Osteoblast (primary cell): ENCODE measurements at regions not wholly inside any gene's neighbourhood (a gene's known extent, or its start where the extent isn't known, plus 50 kb on each side); places are given as distances from the start of the nearest gene placed in this dataset.
A peak's percentile ranks its signal among the peaks of the same experiment; 100 is the strongest.

ENCODE experiments used
- DNase-seq: peaks from one replicate; pipeline ENCODE4 v3.0.0; 2011; ENCODE audit warnings: low spot score, mixed read lengths; ENCODE audit not compliant: insufficient read length; ENCODE audit errors: missing footprints
- H2AFZ ChIP-seq: 2 replicates; pipeline ENCODE4 v1.6.0; 2011; ENCODE audit warnings: mild to moderate bottlenecking, low read length
- H3K27ac ChIP-seq: 2 replicates; pipeline ENCODE4 v1.5.1; 2011; ENCODE audit warnings: mild to moderate bottlenecking, low read depth, low read length, moderate library complexity
- H3K27me3 ChIP-seq: 2 replicates; pipeline ENCODE4 v1.6.0; 2012; ENCODE audit warnings: mild to moderate bottlenecking, control low read depth, inconsistent platforms, low read length, moderate library complexity; ENCODE audit not compliant: insufficient read depth
- H3K36me3 ChIP-seq: 2 replicates; pipeline ENCODE4 v1.5.1; 2011; ENCODE audit warnings: mild to moderate bottlenecking, low read length, control low read depth, moderate library complexity; ENCODE audit not compliant: insufficient read depth
- H3K4me1 ChIP-seq: 2 replicates; pipeline ENCODE4 v1.5.1; 2011; ENCODE audit warnings: mild to moderate bottlenecking, low read length, control low read depth, moderate library complexity; ENCODE audit not compliant: insufficient read depth
- H3K4me2 ChIP-seq: 2 replicates; pipeline ENCODE4 v1.6.0; 2011; ENCODE audit warnings: mild to moderate bottlenecking, low read length; ENCODE audit not compliant: insufficient read depth
- H3K4me3 ChIP-seq: fragments of 200-600 bp; sonication (generic); 3 replicates; pipeline ENCODE4 v1.5.1; 2012; ENCODE audit warnings: mild to moderate bottlenecking, low read length, inconsistent platforms; ENCODE audit not compliant: insufficient read depth
- H3K79me2 ChIP-seq: 2 replicates; pipeline ENCODE4 v1.6.0; 2012; ENCODE audit warnings: mild to moderate bottlenecking, low read length, control low read depth, inconsistent platforms; ENCODE audit not compliant: insufficient read depth
- H3K9me3 ChIP-seq: 2 replicates; pipeline ENCODE4 v1.5.1; 2011; ENCODE audit warnings: low read depth, low read length, control low read depth
- H4K20me1 ChIP-seq: 2 replicates; pipeline ENCODE4 v1.6.0; 2012; ENCODE audit warnings: mild to moderate bottlenecking, low read length, control low read depth; ENCODE audit not compliant: insufficient read depth
- TF ChIP-seq, protein P1 (sequence below): IDR thresholded peaks from 2 replicates; pipeline ENCODE4 v1.5.1; 2011; ENCODE audit warnings: mild to moderate bottlenecking, low read depth, low read length, moderate library complexity; ENCODE audit errors: extremely low read depth

DNA sequence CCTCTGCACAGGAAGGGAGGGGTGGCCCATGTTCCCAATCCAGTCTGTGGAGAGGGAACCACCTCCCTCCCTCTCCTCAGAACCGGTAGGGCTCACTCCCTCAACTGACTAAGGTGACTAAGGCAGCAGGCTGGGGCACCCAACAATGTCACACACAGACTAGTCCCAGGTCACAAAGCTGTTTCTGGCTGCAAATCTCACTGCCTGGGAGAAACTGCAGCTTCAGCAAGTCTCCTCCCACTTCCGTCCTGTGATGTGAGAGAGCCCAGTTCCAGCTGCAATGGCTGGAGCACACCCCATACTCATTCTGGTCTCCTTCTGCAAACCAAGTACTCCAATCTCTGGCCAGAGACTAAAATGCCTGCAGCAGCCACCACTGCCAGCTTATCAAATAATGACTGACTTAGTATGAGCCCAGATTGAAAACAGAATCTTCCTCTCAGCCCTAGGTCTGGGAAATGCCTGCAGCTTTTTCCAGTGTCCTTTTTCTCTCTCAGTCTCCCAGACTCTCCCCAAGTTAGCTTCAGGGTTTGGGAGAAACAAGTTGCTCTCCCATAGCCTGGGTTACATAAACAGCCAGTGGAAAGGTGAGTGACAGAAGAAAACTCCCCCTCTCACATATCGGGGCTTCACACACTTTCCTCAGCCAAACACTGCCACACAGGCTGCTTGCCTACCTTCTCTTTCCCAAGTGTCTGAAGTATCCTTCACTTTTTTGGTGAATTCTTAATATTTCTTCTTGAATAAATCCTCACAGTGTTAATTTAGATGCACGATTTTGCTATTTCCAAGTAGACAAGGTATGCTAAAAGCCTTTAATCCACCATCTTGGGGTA is 247.4 kb upstream of the RASA1 start:
- Histone ChIP-seq H3K9me3 (no peaks in the 10 kb centered on the region), H3K4me2 (peak overlapping the region; percentile 80), H3K27ac (no peak overlapping the region), H4K20me1 (no peaks in the 10 kb centered on the region), H3K36me3 (no peaks in the 10 kb centered on the region), H3K4me3 (peak overlapping the region; percentile 53), H3K4me1 (peaks cover 11% of the 10 kb centered on the region), H3K79me2 (no peaks in the 10 kb centered on the region), H2AFZ (peak overlapping the region; percentile 93), H3K27me3 (no peaks in the 10 kb centered on the region)
- TF ChIP-seq, protein P1, sequence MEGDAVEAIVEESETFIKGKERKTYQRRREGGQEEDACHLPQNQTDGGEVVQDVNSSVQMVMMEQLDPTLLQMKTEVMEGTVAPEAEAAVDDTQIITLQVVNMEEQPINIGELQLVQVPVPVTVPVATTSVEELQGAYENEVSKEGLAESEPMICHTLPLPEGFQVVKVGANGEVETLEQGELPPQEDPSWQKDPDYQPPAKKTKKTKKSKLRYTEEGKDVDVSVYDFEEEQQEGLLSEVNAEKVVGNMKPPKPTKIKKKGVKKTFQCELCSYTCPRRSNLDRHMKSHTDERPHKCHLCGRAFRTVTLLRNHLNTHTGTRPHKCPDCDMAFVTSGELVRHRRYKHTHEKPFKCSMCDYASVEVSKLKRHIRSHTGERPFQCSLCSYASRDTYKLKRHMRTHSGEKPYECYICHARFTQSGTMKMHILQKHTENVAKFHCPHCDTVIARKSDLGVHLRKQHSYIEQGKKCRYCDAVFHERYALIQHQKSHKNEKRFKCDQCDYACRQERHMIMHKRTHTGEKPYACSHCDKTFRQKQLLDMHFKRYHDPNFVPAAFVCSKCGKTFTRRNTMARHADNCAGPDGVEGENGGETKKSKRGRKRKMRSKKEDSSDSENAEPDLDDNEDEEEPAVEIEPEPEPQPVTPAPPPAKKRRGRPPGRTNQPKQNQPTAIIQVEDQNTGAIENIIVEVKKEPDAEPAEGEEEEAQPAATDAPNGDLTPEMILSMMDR: no peak
- DNase-seq: peak; percentile 81

- Histone ChIP-seq H3K27ac (no peak overlapping the region), H2AFZ (no peak overlapping the region), H3K4me3 (no peak overlapping the region), H3K4me1 (peaks cover 7% of the 10 kb centered on the region), H3K79me2 (no peaks in the 10 kb centered on the region), H3K9me3 (no peaks in the 10 kb centered on the region), H3K4me2 (no peak overlapping the region), H3K27me3 (no peaks in the 10 kb centered on the region), H4K20me1 (no peaks in the 10 kb centered on the region), H3K36me3 (no peaks in the 10 kb centered on the region)
- DNase-seq: no peak
- TF ChIP-seq, protein P1: no peak
Observed at GRCh38 chr5:87022415-87022814, 245.3 kb upstream of the RASA1 start.

DNA sequence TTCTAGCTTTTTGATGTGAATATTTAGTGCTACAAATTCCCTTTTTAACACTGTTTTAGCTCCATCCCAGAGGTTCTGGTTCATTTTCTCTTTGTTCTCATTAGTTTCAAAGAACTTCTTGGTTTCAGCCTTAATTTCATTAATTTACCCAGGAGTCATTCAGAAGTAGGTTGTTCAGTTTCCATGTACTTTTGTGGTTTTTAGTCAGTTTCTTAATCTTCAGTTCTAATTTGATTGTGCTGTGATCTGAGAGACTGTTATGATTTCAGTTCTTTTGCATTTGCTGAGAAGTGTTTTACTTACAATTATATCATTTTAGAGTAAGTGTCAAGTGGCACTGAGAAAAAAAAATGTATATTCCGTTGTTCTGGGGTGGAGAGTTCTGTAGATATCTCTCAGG is 240.1 kb upstream of the RASA1 start:
- Histone ChIP-seq H2AFZ (no peak overlapping the region), H3K4me3 (no peak overlapping the region), H3K27me3 (peaks cover 3% of the 10 kb centered on the region), H3K27ac (no peak overlapping the region), H3K9me3 (no peaks in the 10 kb centered on the region), H3K79me2 (no peaks in the 10 kb centered on the region), H4K20me1 (no peaks in the 10 kb centered on the region), H3K36me3 (no peaks in the 10 kb centered on the region), H3K4me2 (no peak overlapping the region), H3K4me1 (no peaks in the 10 kb centered on the region)
- DNase-seq: no peak
- TF ChIP-seq, protein P1: no peak

- no peak overlapping the region for H2AFZ ChIP-seq
- H3K36me3 ChIP-seq: no peaks in the 10 kb centered on the region
- no peaks in the 10 kb centered on the region for H3K9me3 ChIP-seq
- TF ChIP-seq, protein P1: no peak
- H3K27ac ChIP-seq: no peak overlapping the region
- no peak overlapping the region for H3K4me2 ChIP-seq
- H3K27me3 ChIP-seq: peaks cover 3% of the 10 kb centered on the region
- no peaks in the 10 kb centered on the region for H3K4me1 ChIP-seq
- no peak for DNase-seq
- H3K4me3 ChIP-seq: no peak overlapping the region
- no peaks in the 10 kb centered on the region for H3K79me2 ChIP-seq
- no peaks in the 10 kb centered on the region for H4K20me1 ChIP-seq
Observed at GRCh38 chr5:87029951-87030350, 237.7 kb upstream of the RASA1 start.
